Upper lobe of left lung (tissue), 4 donors: ENCODE measurements at regions not wholly inside any gene's neighbourhood (a gene's known extent, or its start where the extent isn't known, plus 50 kb on each side); places are given as distances from the start of the nearest gene placed in this dataset.

Experiments
- CTCF ChIP-seq, 6 experiments: fragments of 450-650 bp in 4 of 6; fragments of 200-600 bp in 2 of 6; sonication (generic) in 2 of 6; IDR thresholded peaks; one replicate each; pipeline ENCODE4 v1.5.1; 2016 to 2019; ENCODE audit warnings: antibody characterized with exemption in 6 of 6
- POLR2A ChIP-seq, 4 donors: fragments of 450-650 bp; IDR thresholded peaks; one replicate each; pipeline ENCODE4 v1.5.1; 2016 to 2017; ENCODE audit warnings: antibody characterized with exemption in 4 of 4, mild to moderate bottlenecking in 2 of 4
- POLR2AphosphoS5 ChIP-seq, 2 donors: sonication (generic); formaldehyde crosslinking; IDR thresholded peaks; one replicate each; pipeline ENCODE4 v1.5.1; 2017; ENCODE audit warnings: antibody characterized with exemption in 2 of 2

- TF ChIP-seq CTCF (IDR thresholded peaks at IDR 0.05) = no peak
- no peak for TF ChIP-seq POLR2A (IDR thresholded peaks at IDR 0.05)
- TF ChIP-seq POLR2AphosphoS5 (IDR thresholded peaks at IDR 0.05) = no peak
Observed at GRCh38 chr18:30469091-30469490, 573.5 kb downstream of the DSC3 start.
